HCT116 (cell line): ENCODE measurements at regions not wholly inside any gene's neighbourhood (a gene's known extent, or its start where the extent isn't known, plus 50 kb on each side); places are given as distances from the start of the nearest gene placed in this dataset.

Experiments used
- ATF3 ChIP-seq: IDR thresholded peaks from 2 replicates; pipeline ENCODE4 v1.6.1; 2012
- CEBPB ChIP-seq: IDR thresholded peaks from 2 replicates; pipeline ENCODE4 v1.6.1; 2012; ENCODE audit warnings: low read depth
- CTCF ChIP-seq, 3 experiments: fragments of 200-600 bp in 1 of 3; sonication (generic) in 1 of 3; IDR thresholded peaks in 2 of 3; conservative IDR thresholded peaks in 1 of 3; 2 replicates each; pipeline ENCODE4 v1.5.1; 2012 to 2017; ENCODE audit warnings: low read depth in 2 of 3, low read length in 2 of 3, antibody characterized with exemption in 1 of 3, borderline replicate concordance in 1 of 3, control low read depth in 1 of 3, mild to moderate bottlenecking in 1 of 3, mixed read lengths in 1 of 3, mixed run types in 1 of 3, moderate library complexity in 1 of 3; ENCODE audit not compliant: insufficient read depth in 1 of 3
- EZH2 ChIP-seq: fragments of 200-600 bp; sonication (generic); IDR thresholded peaks from 2 replicates; pipeline ENCODE4 v1.6.1; 2017; ENCODE audit warnings: antibody characterized with exemption, mixed run types
- POLR2A ChIP-seq: IDR thresholded peaks from 2 replicates; pipeline ENCODE4 v1.7.0; 2011; ENCODE audit warnings: borderline replicate concordance; ENCODE audit not compliant: insufficient read depth, insufficient read length; ENCODE audit errors: extremely low read depth
- SIN3A ChIP-seq: IDR thresholded peaks from 2 replicates; pipeline ENCODE4 v1.6.1; 2012; ENCODE audit warnings: low read depth
- YY1 ChIP-seq: IDR thresholded peaks from 2 replicates; pipeline ENCODE4 v1.6.1; 2011; ENCODE audit warnings: low read length, low read depth, moderate library complexity, mild to moderate bottlenecking; ENCODE audit not compliant: insufficient replicate concordance; ENCODE audit errors: extremely low read depth

- TF ChIP-seq CEBPB = no peak
- TF ChIP-seq CTCF (IDR thresholded peaks at IDR 0.05 in 2 of 3, conservative IDR thresholded peaks at IDR 0.05 in 1 of 3; ENCODE audit: borderline replicate concordance in 1 of 3, insufficient read depth in 1 of 3, low read depth in 2 of 3, low read length in 2 of 3) = no peak
- TF ChIP-seq EZH2 = no peak
- TF ChIP-seq POLR2A = no peak
- no peak for TF ChIP-seq YY1
- no peak for TF ChIP-seq ATF3
- TF ChIP-seq SIN3A = no peak
Observed at GRCh38 chr10:64444564-64444963, 923.4 kb downstream of the REEP3 start.
